ENCODE measurements at regions not wholly inside any gene's neighbourhood (a gene's known extent, or its start where the extent isn't known, plus 50 kb on each side); places are given as distances from the start of the nearest gene placed in this dataset.

GRCh38 chr5:68960456-68960855 is 133.4 kb upstream of the SLC30A5 start:
- no peak for DNase-seq

GRCh38 chr5:68960961-68961360 is 132.9 kb upstream of the SLC30A5 start:
- DNase-seq: no peak

GRCh38 chr5:68961762-68962161 is 132.1 kb upstream of the SLC30A5 start:
- no peak for DNase-seq

- peak; percentile 57 for DNase-seq
Observed at GRCh38 chr5:68962757-68963484, 130.9 kb upstream of the SLC30A5 start.

GRCh38 chr5:68964679-68965078 is 129.1 kb upstream of the SLC30A5 start:
- no peak for DNase-seq

GRCh38 chr5:68965926-68966325 is 127.9 kb upstream of the SLC30A5 start:
- no peak for DNase-seq

GRCh38 chr5:68966596-68966995 is 127.2 kb upstream of the SLC30A5 start:
- no peak for DNase-seq

- no peak for DNase-seq
Observed at GRCh38 chr5:68968429-68968828, 125.4 kb upstream of the SLC30A5 start.

GRCh38 chr5:68970617-68971016 is 123.2 kb upstream of the SLC30A5 start:
- no peak for DNase-seq

- DNase-seq: no peak
Observed at GRCh38 chr5:68973696-68974095, 120.1 kb upstream of the SLC30A5 start.

GRCh38 chr5:68983043-68983442 is 110.8 kb upstream of the SLC30A5 start:
- DNase-seq: no peak

- no peak for DNase-seq
Observed at GRCh38 chr5:68983959-68984358, 109.9 kb upstream of the SLC30A5 start.

GRCh38 chr5:68991279-68992084 is 102.3 kb upstream of the SLC30A5 start:
- DNase-seq: no peak

GRCh38 chr5:68994645-68995044 is 99.2 kb upstream of the SLC30A5 start:
- DNase-seq: no peak

- DNase-seq: no peak
Observed at GRCh38 chr5:68995845-68996545, 97.8 kb upstream of the SLC30A5 start.

- DNase-seq: no peak
Observed at GRCh38 chr5:68999181-68999580, 94.6 kb upstream of the SLC30A5 start.

GRCh38 chr5:69000216-69000919 is 93.4 kb upstream of the SLC30A5 start:
- DNase-seq: no peak

- DNase-seq: no peak
Observed at GRCh38 chr5:69000949-69001348, 92.9 kb upstream of the SLC30A5 start.

GRCh38 chr5:69001627-69002026 is 92.2 kb upstream of the SLC30A5 start:
- DNase-seq: no peak

GRCh38 chr5:69004127-69004526 is 89.7 kb upstream of the SLC30A5 start:
- no peak for DNase-seq

- no peak for DNase-seq
Observed at GRCh38 chr5:69004676-69005075, 89.1 kb upstream of the SLC30A5 start.

GRCh38 chr5:69006030-69006429 is 87.8 kb upstream of the SLC30A5 start:
- no peak for DNase-seq

GRCh38 chr5:69007163-69007562 is 86.7 kb upstream of the SLC30A5 start:
- no peak for DNase-seq
